NCI-H526 treated with DMSO at 0.1 percent for 48 hours (cell line): ENCODE measurements at regions not wholly inside any gene's neighbourhood (a gene's known extent, or its start where the extent isn't known, plus 50 kb on each side); places are given as distances from the start of the nearest gene placed in this dataset.
"Not testable (repeated sequence)": the region's sequence is repeated elsewhere in the genome, so short reads cannot be mapped to it uniquely, and the experiment has no call there.

ENCODE experiments used
- DNase-seq: peaks from one replicate; lab custom pipeline; 2025; lab: John Stamatoyannopoulos, UW

DNA sequence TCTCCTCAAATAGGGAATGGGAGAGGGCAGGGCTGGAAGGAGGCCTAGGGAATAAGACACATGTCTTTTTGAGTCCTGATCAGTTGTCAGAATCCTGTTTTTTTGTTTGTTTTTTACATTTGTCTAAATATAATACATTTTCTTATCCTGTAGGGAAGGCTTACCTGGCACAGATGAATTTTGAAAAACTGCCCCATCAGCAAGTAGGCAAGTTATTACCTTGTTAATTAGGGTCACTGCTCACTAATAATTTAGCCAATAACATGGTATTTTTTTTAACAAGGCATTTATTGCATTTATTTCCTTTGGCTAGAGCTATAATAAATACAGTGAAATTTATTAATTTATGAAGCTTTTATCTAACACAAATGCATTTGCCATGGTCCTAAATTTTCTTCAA lies 423.2 kb upstream of the ONECUT1 start:
- DNase-seq: no peak

DNA sequence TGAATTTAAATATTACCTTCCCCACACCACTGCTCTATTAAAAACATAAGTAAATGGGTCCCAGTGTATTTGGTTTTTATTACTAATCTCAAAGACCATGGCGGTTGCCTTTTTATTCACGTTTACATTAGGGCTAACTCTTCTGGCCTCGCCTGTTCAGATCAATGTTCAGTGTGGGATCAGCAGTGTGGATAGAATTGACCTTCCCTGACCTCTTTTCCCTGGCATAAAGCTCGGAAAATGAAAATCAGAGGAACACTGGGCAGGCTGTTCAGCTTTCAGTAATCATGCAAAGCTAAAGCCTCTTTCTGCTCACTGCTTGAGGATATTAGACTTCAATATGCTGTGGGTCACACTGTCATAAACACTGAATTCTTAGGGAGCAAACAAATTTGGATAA lies 422.6 kb upstream of the ONECUT1 start:
- DNase-seq: no peak

DNA sequence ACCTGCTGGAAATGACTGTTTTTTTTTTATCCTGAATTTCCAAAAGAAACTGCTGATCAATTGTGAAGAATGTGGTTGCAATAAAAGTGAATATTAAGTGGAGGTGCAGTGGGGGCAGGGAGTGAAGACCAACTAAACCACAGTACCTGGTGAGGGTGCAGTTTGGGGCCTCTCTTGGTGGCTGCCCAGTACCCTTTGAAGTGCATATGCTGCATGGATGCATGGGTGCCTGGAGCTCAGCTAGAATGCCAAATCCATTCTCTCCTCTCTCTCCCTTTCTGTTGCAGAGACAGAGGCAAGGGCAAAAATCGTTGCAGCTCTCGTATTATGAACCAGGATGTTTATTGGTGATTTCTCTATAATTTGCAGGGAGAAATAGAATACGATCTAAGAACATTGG lies 420.5 kb upstream of the ONECUT1 start:
- no peak for DNase-seq

GRCh38 chr15:53209396-53210042 lies 419.4 kb upstream of the ONECUT1 start:
- DNase-seq: no peak

GRCh38 chr15:53208751-53209150 lies 418.6 kb upstream of the ONECUT1 start:
- DNase-seq: no peak

GRCh38 chr15:53203454-53203853 lies 413.3 kb upstream of the ONECUT1 start:
- no peak for DNase-seq

DNA sequence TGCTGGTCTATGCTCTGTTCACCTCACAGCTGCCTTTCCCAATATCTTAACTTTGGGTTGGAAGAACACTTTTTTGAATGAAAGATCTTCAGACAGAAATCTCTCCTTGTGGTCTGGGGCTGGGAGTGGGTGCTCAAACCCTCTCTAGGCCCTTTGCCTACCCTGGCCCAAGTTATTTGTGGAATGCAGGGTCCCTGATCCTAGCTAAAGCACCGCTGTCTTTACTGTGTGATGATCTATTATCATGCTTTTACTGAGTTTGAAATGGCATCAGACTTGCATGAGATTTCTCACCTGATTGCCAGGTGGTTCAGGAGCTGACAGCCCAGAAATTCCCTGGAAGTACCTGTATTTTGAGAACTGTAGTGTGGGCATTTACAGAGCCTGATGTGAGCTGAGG lies 412.7 kb upstream of the ONECUT1 start:
- DNase-seq: no peak

GRCh38 chr15:53197426-53197839 lies 407.3 kb upstream of the ONECUT1 start:
- DNase-seq: peak; percentile 44

- DNase-seq: no peak
Observed at GRCh38 chr15:53196788-53197187, 406.7 kb upstream of the ONECUT1 start.

- DNase-seq: no peak
Observed at GRCh38 chr15:53196242-53196641, 406.1 kb upstream of the ONECUT1 start.

- no peak for DNase-seq
Observed at GRCh38 chr15:53193149-53193548, 403.0 kb upstream of the ONECUT1 start.

DNA sequence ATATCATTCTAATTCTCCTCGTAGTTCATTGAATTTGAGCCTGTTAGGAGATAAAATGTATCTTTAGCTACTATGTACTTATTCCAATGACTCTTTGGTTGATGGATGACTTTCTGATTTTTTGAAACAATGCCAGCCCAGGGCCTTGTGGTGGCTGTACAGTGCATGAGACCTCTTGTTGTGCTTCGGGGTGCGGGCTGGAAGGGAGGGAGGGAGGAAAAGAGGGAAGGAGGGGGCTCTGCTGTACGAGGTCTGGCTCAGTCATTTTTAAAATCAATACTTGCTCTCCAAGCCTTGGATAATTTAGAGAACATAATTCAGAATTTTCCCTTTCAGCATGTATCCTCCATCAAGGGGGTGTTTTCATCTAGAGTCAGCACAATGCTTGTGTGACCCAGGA lies 399.7 kb upstream of the ONECUT1 start:
- no peak for DNase-seq

DNA sequence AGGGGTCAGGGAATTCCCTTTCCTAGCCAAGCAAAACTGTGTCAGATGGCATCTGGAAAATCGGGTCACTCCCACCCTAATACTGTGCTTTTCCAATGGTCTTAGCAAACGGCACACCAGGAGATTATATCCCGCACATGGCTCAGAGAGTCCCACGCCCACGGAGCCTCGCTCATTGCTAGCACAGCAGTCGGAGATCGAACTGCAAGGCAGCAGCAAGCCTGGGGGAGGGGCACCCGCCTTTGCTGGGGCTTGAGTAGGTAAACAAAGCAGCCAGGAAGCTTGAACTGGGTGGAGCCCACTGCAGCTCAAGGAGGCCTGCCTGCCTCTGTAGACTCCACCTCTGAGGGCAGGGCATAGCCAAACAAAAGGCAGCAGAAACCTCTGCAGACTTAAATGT lies 393.3 kb upstream of the ONECUT1 start:
- not testable (repeated sequence) for DNase-seq

DNA sequence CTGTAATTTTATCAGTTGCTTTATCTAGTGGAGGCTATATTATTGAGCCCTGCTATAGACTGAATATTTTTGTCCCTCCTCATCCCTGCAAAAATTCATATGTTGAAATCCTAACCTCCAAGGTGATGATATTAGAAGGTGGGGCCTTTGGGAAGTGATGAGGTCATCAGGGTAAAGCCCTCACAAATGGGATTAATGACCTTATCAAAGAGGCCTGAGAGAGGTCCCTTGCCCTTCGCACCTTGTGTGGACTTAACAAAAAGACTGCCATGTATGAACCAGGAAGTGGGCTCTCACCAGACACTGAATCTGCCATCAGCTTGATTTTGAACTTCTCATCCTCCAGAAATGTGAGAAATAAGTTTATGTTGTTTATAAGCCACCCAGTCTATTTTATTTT lies 381.4 kb upstream of the ONECUT1 start:
- DNase-seq: no peak

GRCh38 chr15:53166684-53167201 lies 376.6 kb upstream of the ONECUT1 start:
- no peak for DNase-seq

GRCh38 chr15:53165988-53166683 lies 376.0 kb upstream of the ONECUT1 start:
- DNase-seq: no peak

GRCh38 chr15:53160092-53160704 lies 370.1 kb upstream of the ONECUT1 start:
- DNase-seq: no peak

- no peak for DNase-seq
Observed at GRCh38 chr15:53159458-53159857, 369.3 kb upstream of the ONECUT1 start.

- no peak for DNase-seq
Observed at GRCh38 chr15:53158995-53159394, 368.9 kb upstream of the ONECUT1 start.

DNA sequence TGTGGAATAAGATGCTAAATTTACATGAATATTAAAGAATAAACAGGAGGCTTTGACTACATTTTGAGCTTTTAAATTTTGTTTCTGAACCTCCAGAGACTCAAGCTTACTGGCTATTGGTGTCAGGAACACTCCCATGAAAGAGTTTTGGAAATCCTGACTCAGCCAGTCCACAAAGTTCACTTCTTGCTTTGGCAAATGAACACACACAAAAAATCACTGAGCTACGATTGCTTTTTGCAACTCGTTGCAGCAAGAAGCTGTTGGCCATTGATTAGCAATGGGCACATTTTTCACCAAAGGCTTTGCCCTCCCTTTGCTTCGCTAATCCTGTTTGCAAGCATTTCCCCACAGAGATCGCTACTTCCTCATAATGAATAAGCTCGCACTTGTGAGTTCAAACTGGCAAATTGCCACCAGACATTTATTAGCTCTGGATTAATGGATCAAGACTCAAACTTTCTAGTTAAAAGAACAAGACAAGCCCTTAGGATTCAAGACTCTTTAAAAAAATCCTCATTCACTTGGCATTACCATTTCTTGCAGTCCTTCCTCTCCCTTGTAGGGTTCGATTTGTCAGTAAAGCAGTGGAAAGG lies 343.2 kb upstream of the ONECUT1 start:
- no peak for DNase-seq

DNA sequence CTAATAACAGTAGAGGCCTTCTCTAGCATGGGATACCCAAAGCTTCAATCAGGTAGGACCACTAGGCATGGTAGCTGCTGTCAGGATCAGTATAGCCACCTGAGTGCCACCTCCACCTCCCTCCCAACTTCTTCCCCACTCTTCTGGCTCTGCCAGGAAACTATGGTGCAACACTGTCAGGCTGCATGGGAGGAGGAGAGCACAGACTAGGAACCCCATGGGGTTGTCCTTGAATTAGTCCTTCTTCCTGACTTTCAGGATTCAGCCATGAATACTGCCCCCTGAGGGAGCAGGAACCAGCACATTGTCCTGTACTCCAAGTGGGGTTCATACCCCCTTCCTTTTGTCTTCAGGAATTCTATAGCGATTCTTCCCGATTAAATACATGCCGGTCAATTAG lies 340.8 kb upstream of the ONECUT1 start:
- DNase-seq: no peak

DNA sequence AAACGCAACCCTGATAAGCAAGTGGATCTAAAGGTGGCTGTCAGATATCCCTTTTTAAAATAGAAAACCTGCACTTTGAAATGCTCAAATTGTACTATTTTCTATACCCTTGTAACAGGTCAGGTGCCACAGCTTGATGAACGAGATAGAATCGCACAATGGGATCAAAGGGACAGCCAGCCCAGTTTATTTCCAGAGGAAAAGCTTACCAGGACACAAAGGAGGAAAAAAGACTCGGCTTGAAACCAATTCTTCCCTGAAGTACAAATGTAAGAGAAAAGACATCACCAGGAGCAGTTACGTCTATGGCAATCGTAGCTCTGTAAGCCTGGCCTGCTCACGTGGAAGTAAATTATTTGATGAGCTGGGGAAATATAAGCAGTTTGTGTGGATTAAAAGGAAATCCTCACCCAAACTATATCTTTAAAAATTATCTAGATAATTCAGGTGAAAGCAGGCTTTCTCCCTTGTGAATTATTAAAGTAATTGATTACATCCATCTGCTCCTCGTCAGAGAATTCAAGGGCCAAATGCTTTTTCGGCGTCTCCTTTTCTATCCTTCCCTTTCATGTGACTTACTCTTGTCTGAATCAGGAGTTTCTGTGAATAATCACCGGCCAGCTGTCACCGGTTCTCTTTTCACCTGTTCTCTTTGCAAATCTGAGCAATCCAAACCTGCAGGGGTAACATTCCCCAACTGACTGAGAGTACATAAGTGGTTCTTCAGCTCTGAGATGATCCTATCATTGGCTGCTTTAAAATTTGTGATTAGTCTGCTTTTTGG lies 339.2 kb upstream of the ONECUT1 start:
- no peak for DNase-seq
